Mammary epithelial cell (primary cell): ENCODE measurements at regions not wholly inside any gene's neighbourhood (a gene's known extent, or its start where the extent isn't known, plus 50 kb on each side); places are given as distances from the start of the nearest gene placed in this dataset.

Experiments used
- CTCF ChIP-seq, 2 donors: IDR thresholded peaks in 1 of 2; conservative IDR thresholded peaks in 1 of 2; 2 replicates each; pipeline ENCODE4 v1.5.1; 2011 to 2012; ENCODE audit warnings: inconsistent platforms in 2 of 2, low read length in 2 of 2, mild to moderate bottlenecking in 2 of 2, control low read depth in 1 of 2, low read depth in 1 of 2; ENCODE audit not compliant: insufficient read depth in 1 of 2; ENCODE audit errors: extremely low read depth in 1 of 2
- EZH2 ChIP-seq: IDR thresholded peaks from 2 replicates; pipeline ENCODE4 v1.6.1; 2012; ENCODE audit warnings: low read length, inconsistent platforms, borderline replicate concordance

GRCh38 chr1:80450711-80451110 lies 1350.0 kb upstream of the ADGRL2 start:
- no peak for TF ChIP-seq EZH2
- no peak for TF ChIP-seq CTCF (conservative IDR thresholded peaks at IDR 0.05 in 1 of 2, IDR thresholded peaks at IDR 0.05 in 1 of 2; ENCODE audit: extremely low read depth in 1 of 2, insufficient read depth in 1 of 2, low read depth in 1 of 2, low read length in 2 of 2)
